ES-I3 (cell line): ENCODE measurements at regions not wholly inside any gene's neighbourhood (a gene's known extent, or its start where the extent isn't known, plus 50 kb on each side); places are given as distances from the start of the nearest gene placed in this dataset.

Experiments used
- H3K36me3 ChIP-seq: 2 replicates; pipeline ENCODE4 v1.6.1; 2013; ENCODE audit warnings: mild to moderate bottlenecking, low read length, control low read depth, moderate library complexity; ENCODE audit not compliant: insufficient read depth
- H3K4me1 ChIP-seq: 2 replicates; pipeline ENCODE4 v1.6.1; 2013; ENCODE audit warnings: mild to moderate bottlenecking, control low read depth, low read length; ENCODE audit not compliant: insufficient read depth
- H3K9ac ChIP-seq: 2 replicates; pipeline ENCODE4 v1.6.1; 2013; ENCODE audit warnings: low read depth, mild to moderate bottlenecking, low read length, moderate library complexity
- H3K9me3 ChIP-seq: 2 replicates; pipeline ENCODE4 v1.6.1; 2013; ENCODE audit warnings: mild to moderate bottlenecking, low read length, moderate library complexity; ENCODE audit not compliant: control insufficient read depth, insufficient read depth

- H3K9me3 ChIP-seq, result no peaks in the 10 kb centered on the region
Measured at GRCh38 chrX:40158036-40158706, 60.4 kb upstream of the BCOR start.

GRCh38 chrX:40157228-40158035, 59.7 kb upstream of the BCOR start:
- H3K9ac ChIP-seq, result peak overlapping the region; percentile 61
- H3K4me1 ChIP-seq, result peaks cover 7% of the 10 kb centered on the region; the same call in 1 of the 2 replicates
- H3K9me3 ChIP-seq, result no peaks in the 10 kb centered on the region
- H3K36me3 ChIP-seq, result no peaks in the 10 kb centered on the region

More at GRCh38 chrX:40158036-40158706, 60.4 kb upstream of the BCOR start:
- Histone ChIP-seq H3K4me1 (peaks cover 7% of the 10 kb centered on the region; the same call in 1 of the 2 replicates), H3K9ac (peak overlapping the region; percentile 61), H3K36me3 (no peaks in the 10 kb centered on the region)

GRCh38 chrX:40156470-40157227, 58.9 kb upstream of the BCOR start:
- H3K9me3 ChIP-seq, result no peaks in the 10 kb centered on the region
- H3K9ac ChIP-seq, result peak overlapping the region; percentile 49; the same call in 1 of the 2 replicates
- H3K36me3 ChIP-seq, result no peaks in the 10 kb centered on the region
- peaks cover 7% of the 10 kb centered on the region; the same call in 1 of the 2 replicates for H3K4me1 ChIP-seq

- peak overlapping the region; percentile 49 for H3K9ac ChIP-seq
- no peaks in the 10 kb centered on the region for H3K36me3 ChIP-seq
- H3K9me3 ChIP-seq, result no peaks in the 10 kb centered on the region
- peaks cover 7% of the 10 kb centered on the region; the same call in 1 of the 2 replicates for H3K4me1 ChIP-seq
Measured at GRCh38 chrX:40155589-40156469, 58.1 kb upstream of the BCOR start.

- Histone ChIP-seq H3K9me3 (no peaks in the 10 kb centered on the region), H3K4me1 (peaks cover 10% of the 10 kb centered on the region)
Measured at GRCh38 chrX:40154853-40155588, 57.3 kb upstream of the BCOR start.

GRCh38 chrX:40154250-40154852, 56.6 kb upstream of the BCOR start:
- Histone ChIP-seq H3K9ac (peak overlapping the region; percentile 41; the same call in 1 of the 2 replicates), H3K4me1 (peaks cover 16% of the 10 kb centered on the region), H3K36me3 (no peaks in the 10 kb centered on the region), H3K9me3 (no peaks in the 10 kb centered on the region)

More at GRCh38 chrX:40154853-40155588, 57.3 kb upstream of the BCOR start:
- Histone ChIP-seq H3K9ac (peak overlapping the region; percentile 49; the same call in 1 of the 2 replicates), H3K36me3 (no peaks in the 10 kb centered on the region)

GRCh38 chrX:40153345-40154249, 55.8 kb upstream of the BCOR start:
- H3K9me3 ChIP-seq, result no peaks in the 10 kb centered on the region
- peak overlapping the region; percentile 47; the same call in 1 of the 2 replicates for H3K9ac ChIP-seq
- H3K4me1 ChIP-seq, result peaks cover 20% of the 10 kb centered on the region
- no peaks in the 10 kb centered on the region for H3K36me3 ChIP-seq

GRCh38 chrX:40152741-40153344, 55.1 kb upstream of the BCOR start:
- Histone ChIP-seq H3K4me1 (peaks cover 26% of the 10 kb centered on the region), H3K9ac (peak overlapping the region; percentile 47), H3K9me3 (no peaks in the 10 kb centered on the region)

GRCh38 chrX:40152173-40152711, 54.5 kb upstream of the BCOR start:
- peaks cover 24% of the 10 kb centered on the region for H3K4me1 ChIP-seq
- H3K9me3 ChIP-seq, result no peaks in the 10 kb centered on the region

More at GRCh38 chrX:40152741-40153344, 55.1 kb upstream of the BCOR start:
- no peaks in the 10 kb centered on the region for H3K36me3 ChIP-seq

GRCh38 chrX:40151211-40152172, 53.7 kb upstream of the BCOR start:
- Histone ChIP-seq H3K36me3 (no peaks in the 10 kb centered on the region), H3K9me3 (no peaks in the 10 kb centered on the region), H3K9ac (peak overlapping the region; percentile 47), H3K4me1 (peaks cover 24% of the 10 kb centered on the region)

More at GRCh38 chrX:40152173-40152711, 54.5 kb upstream of the BCOR start:
- Histone ChIP-seq H3K36me3 (no peaks in the 10 kb centered on the region), H3K9ac (peak overlapping the region; percentile 47)
